Effector memory CD8-positive, alpha-beta T cell (primary cell): ENCODE measurements at regions not wholly inside any gene's neighbourhood (a gene's known extent, or its start where the extent isn't known, plus 50 kb on each side); places are given as distances from the start of the nearest gene placed in this dataset.
"Not testable (repeated sequence)": the region's sequence is repeated elsewhere in the genome, so short reads cannot be mapped to it uniquely, and the experiment has no call there.

Experiments
- ATAC-seq: fragments of 150-1000 bp; cut with Tn5 transposase; replicated peaks from 2 replicates; pipeline ENCODE4 v1.10.0; 2021; ENCODE audit warnings: mild to moderate bottlenecking, moderate library complexity
- DNase-seq, 3 experiments: peaks; one replicate each; pipeline ENCODE4 v3.0.0; 2021
- H3K27ac Mint-ChIP-seq, 2 donors: one replicate each; pipeline ENCODE4 v1.8.0; 2022; ENCODE audit warnings: mild to moderate bottlenecking in 2 of 2, mixed read lengths in 2 of 2, moderate library complexity in 2 of 2
- H3K27me3 Mint-ChIP-seq, 2 donors: one replicate each; pipeline ENCODE4 v1.8.0; 2022; ENCODE audit warnings: mixed read lengths in 2 of 2
- H3K36me3 Mint-ChIP-seq: one replicate; pipeline ENCODE4 v1.8.0; 2022; ENCODE audit warnings: mild to moderate bottlenecking, moderate library complexity, mixed read lengths; ENCODE audit not compliant: insufficient read depth
- H3K4me1 Mint-ChIP-seq, 2 donors: one replicate each; pipeline ENCODE4 v1.8.0; 2022; ENCODE audit warnings: low read depth in 2 of 2, mixed read lengths in 2 of 2
- H3K4me3 Mint-ChIP-seq, 2 donors: one replicate each; pipeline ENCODE4 v1.8.0; 2022; ENCODE audit warnings: mild to moderate bottlenecking in 2 of 2, mixed read lengths in 2 of 2, moderate library complexity in 2 of 2
- H3K9me3 Mint-ChIP-seq, 2 donors: one replicate each; pipeline ENCODE4 v1.8.0; 2022; ENCODE audit warnings: mixed read lengths in 2 of 2

DNA sequence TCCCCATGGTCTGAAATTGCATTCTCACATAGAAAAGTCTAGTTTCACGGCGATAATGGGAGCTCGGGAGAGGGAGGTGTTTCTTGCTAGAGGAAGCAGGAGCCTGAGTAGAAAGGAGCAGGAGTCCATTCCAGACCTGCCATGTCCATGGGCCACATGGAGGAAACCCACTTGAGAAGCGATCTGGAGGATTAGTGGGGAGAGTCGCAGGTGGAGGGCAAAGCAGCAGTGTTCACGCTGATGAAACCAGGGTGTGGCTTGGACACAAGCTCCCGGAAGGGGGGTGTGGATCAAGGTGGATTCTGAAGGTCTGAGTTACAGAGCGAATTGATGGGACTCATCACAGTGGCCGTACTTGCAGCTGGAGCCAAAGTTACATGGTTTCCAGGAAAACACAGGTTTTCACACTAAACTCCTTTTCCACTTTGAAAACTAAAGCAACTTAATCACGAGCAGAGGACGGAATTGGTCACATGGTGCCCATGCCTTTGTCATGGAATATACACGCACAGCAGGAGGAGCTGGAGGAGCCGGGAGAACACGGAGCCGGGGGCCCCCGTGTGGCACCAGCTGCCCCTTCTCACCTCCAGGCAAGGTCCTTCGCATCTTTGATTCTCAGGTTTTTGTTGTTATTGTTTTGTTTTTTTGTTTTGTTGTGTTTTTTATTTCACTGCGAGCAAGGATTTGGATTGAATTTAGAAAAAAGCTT lies 255.1 kb upstream of the MYT1L start:
- H3K27me3 Mint-ChIP-seq = peaks cover 0 to 9% of the 10 kb centered on the region in 2 donors
- H3K4me1 Mint-ChIP-seq = no peaks in the 10 kb centered on the region
- ATAC-seq (no peak), DNase-seq (no peak)
- no peak overlapping the region for H3K4me3 Mint-ChIP-seq
- no peak overlapping the region for H3K27ac Mint-ChIP-seq
- H3K36me3 Mint-ChIP-seq = no peaks in the 10 kb centered on the region
- H3K9me3 Mint-ChIP-seq = peaks cover 3 to 16% of the 10 kb centered on the region in 2 donors

DNA sequence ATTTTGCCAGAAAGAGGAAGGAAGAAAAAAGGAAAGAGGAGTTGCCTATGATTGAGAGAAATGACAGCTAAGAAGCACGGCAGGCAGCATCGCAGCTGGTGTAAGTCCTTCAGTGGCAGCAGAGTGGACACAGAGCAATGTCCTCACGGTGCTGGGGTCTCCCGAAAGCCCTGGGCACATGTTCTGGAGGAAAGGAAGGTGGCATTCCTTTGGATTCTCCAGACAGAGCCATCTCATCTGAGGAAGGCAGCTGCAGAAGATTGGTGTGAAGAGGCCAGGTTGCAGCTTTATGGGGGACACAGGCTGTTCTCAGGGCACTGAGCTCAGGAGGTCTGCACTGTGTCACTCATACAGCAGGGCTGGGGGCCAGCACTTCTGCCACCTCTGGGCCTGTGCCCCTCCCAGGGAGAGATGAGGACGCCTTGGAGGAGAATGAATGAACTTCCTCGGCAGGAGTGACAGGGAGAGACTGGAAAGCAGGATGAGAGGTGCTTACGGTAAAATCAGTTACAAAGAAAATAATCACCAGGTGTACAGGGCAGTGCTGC lies 252.0 kb upstream of the MYT1L start:
- no peak overlapping the region for H3K4me3 Mint-ChIP-seq
- H3K4me1 Mint-ChIP-seq = no peaks in the 10 kb centered on the region
- no peak for ATAC-seq
- peaks cover 3 to 16% of the 10 kb centered on the region in 2 donors for H3K9me3 Mint-ChIP-seq
- H3K27ac Mint-ChIP-seq = no peak overlapping the region
- DNase-seq = no peak
- no peaks in the 10 kb centered on the region for H3K27me3 Mint-ChIP-seq
- no peaks in the 10 kb centered on the region for H3K36me3 Mint-ChIP-seq

DNA sequence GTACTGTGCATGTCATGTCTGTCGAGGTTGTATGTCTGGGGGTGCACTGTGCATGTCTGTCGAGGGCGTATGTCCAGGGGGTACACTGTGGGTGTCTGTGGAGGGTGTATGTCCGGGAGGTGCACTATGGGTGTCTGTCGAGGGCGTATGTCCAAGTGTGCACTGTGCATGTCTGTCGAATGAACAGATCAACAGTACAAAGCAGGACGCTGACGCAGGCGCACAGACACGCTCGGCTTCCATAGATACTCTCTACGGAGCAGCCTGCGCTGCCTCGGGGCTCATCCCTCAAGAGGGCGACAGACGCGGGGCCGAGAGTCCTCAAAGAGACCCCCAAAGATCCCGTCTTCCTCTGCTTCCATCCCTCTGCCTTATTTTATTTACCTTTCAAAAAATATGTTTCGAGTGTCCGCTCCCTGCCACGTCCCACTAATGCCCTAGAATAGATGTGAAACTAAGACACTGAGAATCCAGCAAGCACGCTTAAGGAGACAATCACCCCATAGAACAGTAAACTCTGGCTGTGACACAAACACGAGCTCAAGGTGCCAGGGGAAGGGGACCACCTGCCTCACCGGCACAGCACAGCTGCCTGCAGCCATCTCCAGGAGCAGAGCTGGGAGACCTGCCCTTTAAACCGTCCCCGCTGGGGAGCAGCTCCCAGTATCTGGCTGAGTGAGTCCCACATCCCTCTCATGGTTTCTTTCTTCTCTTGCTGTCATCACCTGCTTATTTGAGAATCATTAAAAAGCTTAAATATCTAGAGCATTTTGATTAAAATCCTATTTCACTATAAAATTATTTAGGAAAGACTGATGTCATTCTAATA lies 250.5 kb upstream of the MYT1L start:
- ATAC-seq = no peak
- H3K27ac Mint-ChIP-seq = no peak overlapping the region
- H3K4me1 Mint-ChIP-seq = no peaks in the 10 kb centered on the region
- no peak for DNase-seq
- no peaks in the 10 kb centered on the region for H3K27me3 Mint-ChIP-seq
- H3K9me3 Mint-ChIP-seq = peaks cover 3 to 16% of the 10 kb centered on the region in 2 donors
- no peak overlapping the region for H3K4me3 Mint-ChIP-seq
- no peaks in the 10 kb centered on the region for H3K36me3 Mint-ChIP-seq

DNA sequence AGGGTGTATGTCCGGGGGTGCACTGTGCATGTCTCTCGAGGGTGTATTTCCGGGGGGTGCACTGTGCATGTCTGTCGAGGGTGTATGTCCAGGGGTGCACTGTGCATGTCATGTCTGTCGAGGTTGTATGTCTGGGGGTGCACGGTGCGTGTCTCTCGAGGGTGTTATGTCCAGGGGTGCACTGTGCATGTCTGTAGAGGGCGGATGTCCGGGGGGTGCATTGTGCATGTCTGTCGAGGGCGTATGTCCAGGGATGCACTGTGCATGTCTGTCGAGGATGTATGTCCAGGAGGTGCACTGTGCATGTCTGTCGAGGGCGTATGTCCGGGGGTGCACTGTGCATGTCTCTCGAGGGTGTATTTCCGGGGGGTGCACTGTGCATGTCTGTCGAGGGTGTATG lies 249.8 kb upstream of the MYT1L start:
- not testable (repeated sequence) for H3K27me3 Mint-ChIP-seq, H3K4me3 Mint-ChIP-seq, H3K4me1 Mint-ChIP-seq, H3K36me3 Mint-ChIP-seq, ATAC-seq, DNase-seq, H3K27ac Mint-ChIP-seq
- H3K9me3 Mint-ChIP-seq = peaks cover 3 to 11% of the 10 kb centered on the region in 2 donors

DNA sequence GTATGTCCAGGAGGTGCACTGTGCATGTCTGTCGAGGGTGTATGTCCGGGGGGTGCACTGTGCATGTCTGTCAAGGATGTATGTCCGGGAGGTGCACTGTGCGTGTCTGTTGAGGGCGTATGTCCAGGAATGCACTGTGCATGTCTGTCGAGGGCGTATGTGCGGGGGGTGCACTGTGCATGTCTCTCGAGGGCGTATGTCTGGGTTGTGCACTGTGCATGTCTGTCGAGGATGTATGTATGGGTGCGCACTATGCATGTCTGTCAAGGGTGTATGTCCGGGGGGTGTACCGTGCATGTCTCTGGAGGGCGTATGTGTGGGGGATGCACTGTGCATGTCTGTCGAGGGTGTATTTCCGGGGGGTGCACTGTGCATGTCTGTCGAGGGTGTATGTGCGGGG lies 249.3 kb upstream of the MYT1L start:
- H3K9me3 Mint-ChIP-seq = peaks cover 3 to 9% of the 10 kb centered on the region in 2 donors
- DNase-seq (no peak), ATAC-seq (no peak)
- H3K4me1 Mint-ChIP-seq = no peaks in the 10 kb centered on the region
- H3K4me3 Mint-ChIP-seq = no peak overlapping the region
- H3K27me3 Mint-ChIP-seq = no peaks in the 10 kb centered on the region
- H3K36me3 Mint-ChIP-seq = no peaks in the 10 kb centered on the region
- H3K27ac Mint-ChIP-seq = no peak overlapping the region

DNA sequence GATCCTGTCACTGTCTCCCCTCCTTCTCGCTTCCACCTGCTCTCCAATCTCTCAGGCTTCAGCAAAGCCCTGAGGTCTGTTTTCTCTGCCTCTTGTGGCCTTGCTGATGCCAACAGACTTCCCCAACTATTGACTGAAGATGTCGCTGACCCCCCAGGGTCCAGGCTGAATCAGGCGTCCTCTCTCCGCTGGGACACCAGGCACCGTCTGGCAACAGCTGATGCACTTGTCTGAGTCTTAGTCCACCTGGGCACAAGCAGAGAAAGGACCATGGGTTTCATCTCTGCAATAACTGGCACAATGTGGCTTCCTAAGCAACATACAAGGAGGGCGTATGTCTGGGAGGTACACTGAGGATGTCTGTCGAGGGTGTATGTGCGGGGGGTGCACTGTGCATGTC lies 248.7 kb upstream of the MYT1L start:
- Mint-ChIP-seq H3K36me3 (no peaks in the 10 kb centered on the region), H3K27me3 (no peaks in the 10 kb centered on the region), H3K27ac (no peak overlapping the region), H3K4me3 (no peak overlapping the region), H3K9me3 (peaks cover 3 to 9% of the 10 kb centered on the region in 2 donors), H3K4me1 (no peaks in the 10 kb centered on the region)
- DNase-seq (no peak), ATAC-seq (no peak)

DNA sequence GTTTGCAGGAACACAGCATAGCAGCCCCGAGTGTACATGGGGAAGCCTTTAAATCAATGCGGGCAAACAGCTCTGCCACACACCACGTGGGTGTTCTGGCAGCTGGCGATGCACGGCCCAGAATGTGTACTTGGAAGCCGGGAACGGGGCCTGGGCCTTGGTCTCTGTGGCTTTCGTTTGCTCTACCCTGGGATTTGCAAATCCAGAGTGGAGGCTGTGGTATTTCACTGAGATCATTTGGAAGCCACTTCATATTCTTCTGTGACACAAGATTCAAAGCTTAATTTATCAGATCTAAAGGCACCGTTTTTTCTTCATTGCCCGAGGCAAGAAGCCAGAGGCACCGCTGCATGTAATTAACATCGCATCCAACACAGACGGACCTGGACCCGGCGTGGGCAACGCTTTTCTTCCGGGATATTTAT lies 246.3 kb upstream of the MYT1L start:
- DNase-seq = no peak
- no peaks in the 10 kb centered on the region for H3K27me3 Mint-ChIP-seq
- H3K4me1 Mint-ChIP-seq = no peaks in the 10 kb centered on the region
- H3K9me3 Mint-ChIP-seq = no peaks in the 10 kb centered on the region
- no peaks in the 10 kb centered on the region for H3K36me3 Mint-ChIP-seq
- H3K4me3 Mint-ChIP-seq = no peak overlapping the region
- no peak for ATAC-seq
- H3K27ac Mint-ChIP-seq = no peak overlapping the region

DNA sequence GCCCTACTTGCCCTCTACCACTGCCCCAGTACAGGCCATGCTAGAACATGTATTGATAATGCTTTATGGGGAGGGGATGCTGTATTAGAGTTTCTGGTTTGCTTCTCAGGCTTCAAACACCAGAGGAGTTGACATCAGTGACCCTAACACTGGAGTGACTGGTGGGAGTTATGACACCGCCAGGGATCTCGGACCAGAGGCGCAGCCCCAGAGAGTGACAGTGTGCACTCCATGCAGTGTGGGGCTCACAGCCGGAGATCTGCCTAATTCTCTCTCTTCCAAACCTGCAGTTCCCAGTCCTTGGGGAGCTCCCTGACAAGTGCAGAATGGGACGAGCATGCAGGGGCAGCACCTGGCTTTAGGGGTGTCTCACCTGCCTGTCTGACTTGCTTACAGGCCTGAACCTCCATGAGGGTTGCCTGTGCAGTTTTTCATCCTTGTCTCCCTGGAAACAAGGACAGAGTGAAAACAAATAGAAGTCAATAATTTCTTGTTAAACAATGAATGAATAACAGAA lies 244.9 kb upstream of the MYT1L start:
- H3K27ac Mint-ChIP-seq = no peak overlapping the region
- no peak overlapping the region for H3K4me3 Mint-ChIP-seq
- no peaks in the 10 kb centered on the region for H3K27me3 Mint-ChIP-seq
- H3K36me3 Mint-ChIP-seq = no peaks in the 10 kb centered on the region
- no peak for ATAC-seq
- H3K9me3 Mint-ChIP-seq = no peaks in the 10 kb centered on the region
- no peak for DNase-seq
- H3K4me1 Mint-ChIP-seq = no peaks in the 10 kb centered on the region

DNA sequence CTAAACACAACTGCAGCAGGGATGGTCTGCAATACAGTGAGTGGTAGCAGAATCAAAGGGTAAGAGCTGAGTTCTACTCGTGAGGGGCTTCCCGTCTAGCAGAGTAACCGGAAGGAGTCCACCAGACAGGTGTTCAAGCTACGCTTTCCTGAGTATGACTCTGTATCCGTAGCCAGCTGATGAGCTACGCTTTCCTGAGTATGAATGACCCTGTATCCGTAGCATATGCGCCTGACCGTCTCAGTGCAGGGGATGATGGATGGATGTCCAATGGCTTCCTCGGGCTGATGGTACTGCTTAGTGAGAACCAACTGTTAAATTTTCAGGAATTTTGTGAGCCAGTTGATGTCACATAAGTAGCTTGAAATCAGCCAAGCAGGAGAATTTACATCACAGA lies 244.1 kb upstream of the MYT1L start:
- ATAC-seq (no peak), DNase-seq (no peak)
- no peaks in the 10 kb centered on the region for H3K27me3 Mint-ChIP-seq
- H3K4me1 Mint-ChIP-seq = no peaks in the 10 kb centered on the region
- H3K4me3 Mint-ChIP-seq = no peak overlapping the region
- no peak overlapping the region for H3K27ac Mint-ChIP-seq
- no peaks in the 10 kb centered on the region for H3K9me3 Mint-ChIP-seq
- no peaks in the 10 kb centered on the region for H3K36me3 Mint-ChIP-seq

DNA sequence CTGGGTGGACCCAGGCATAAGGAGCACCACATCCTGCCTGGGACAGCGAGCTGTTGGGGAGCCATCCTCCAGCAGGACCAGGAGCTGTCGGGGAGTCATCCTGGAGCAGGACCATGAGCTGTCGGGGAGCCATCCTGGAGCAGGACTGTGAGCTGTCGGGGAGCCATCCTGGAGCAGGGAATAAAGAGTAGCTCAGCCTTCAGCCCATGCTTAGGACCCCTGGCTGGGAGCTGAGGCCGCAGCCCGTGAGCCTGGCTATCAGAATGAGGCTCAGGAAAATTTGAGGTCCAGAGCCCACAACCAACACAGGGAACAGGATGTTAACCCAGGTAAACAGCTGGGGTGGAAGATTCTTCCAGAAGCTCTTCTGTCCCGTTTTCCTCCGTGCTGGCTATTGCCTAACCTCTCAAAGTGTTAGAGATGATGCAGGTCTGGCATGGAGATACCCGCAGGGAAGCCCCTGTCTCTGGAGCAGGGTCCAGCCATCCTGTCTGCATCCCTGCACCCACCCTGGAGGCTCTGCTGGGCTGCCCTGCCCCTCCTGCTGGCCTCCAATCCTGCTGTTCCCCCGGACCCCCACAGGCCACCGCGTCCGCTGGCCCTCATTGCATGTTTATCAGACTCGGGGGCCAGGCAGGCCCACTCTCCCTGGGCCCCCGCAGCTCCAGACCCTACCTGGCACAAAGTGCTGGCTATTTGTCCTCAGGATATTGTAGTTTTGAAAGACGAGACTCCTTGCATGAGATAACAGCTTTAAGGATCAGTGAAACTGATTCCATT lies 243.5 kb upstream of the MYT1L start:
- no peak for ATAC-seq
- Mint-ChIP-seq H3K9me3 (no peaks in the 10 kb centered on the region), H3K4me1 (no peaks in the 10 kb centered on the region), H3K27me3 (no peaks in the 10 kb centered on the region), H3K27ac (no peak overlapping the region), H3K36me3 (no peaks in the 10 kb centered on the region), H3K4me3 (no peak overlapping the region)
- DNase-seq = no peak

DNA sequence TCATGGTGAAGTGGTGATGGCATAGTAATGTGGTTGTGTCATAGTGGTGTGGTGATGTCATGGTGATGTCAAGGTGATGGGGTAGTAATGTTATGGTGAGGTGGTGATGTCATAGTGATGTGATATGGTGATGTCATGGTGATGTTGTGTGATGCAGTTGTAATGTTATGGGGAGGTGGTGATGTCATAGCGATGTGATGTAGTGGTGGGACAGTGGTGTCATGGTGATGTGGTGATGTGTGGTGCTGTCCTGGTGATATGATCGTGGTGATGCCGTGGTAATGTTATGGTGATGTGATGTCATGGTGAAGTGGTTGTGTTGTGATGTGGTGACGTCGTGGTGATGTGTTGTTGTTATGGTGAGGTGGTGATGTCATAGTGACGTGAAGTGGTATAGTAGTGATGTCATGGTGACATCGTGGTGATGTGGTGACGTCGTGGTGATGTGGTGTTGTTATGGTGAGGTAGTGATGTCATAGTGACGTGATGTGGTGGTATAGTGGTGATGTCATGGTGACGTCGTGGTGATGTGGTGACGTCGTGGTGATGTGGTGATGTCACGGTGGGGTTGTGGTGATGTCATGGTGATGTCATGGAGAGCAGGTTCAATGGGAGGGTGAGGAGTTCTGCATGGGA lies 242.7 kb upstream of the MYT1L start:
- no peak for DNase-seq
- no peak for ATAC-seq
- Mint-ChIP-seq H3K27ac (no peak overlapping the region), H3K36me3 (no peaks in the 10 kb centered on the region), H3K27me3 (no peaks in the 10 kb centered on the region), H3K4me3 (no peak overlapping the region), H3K4me1 (no peaks in the 10 kb centered on the region), H3K9me3 (no peaks in the 10 kb centered on the region)

DNA sequence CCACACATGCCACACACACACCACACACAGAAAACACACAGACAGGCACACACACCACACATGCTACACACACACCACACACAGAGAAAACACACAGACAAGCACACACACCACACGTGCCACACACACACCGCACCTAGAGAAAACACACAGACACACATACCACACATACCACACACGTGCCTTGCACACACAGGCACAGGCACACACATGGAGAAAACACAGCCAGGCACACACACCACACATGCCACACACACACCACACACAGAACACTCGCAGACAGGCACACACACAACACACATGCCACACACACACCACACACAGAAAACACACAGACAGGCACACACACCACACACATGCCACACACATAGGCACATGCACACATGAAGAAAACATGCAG lies 242.1 kb upstream of the MYT1L start:
- DNase-seq (no peak), ATAC-seq (no peak)
- no peak overlapping the region for H3K27ac Mint-ChIP-seq
- H3K9me3 Mint-ChIP-seq = no peaks in the 10 kb centered on the region
- no peak overlapping the region for H3K4me3 Mint-ChIP-seq
- no peaks in the 10 kb centered on the region for H3K36me3 Mint-ChIP-seq
- no peaks in the 10 kb centered on the region for H3K4me1 Mint-ChIP-seq
- H3K27me3 Mint-ChIP-seq = no peaks in the 10 kb centered on the region
